GM21515 (cell line): ENCODE measurements at regions not wholly inside any gene's neighbourhood (a gene's known extent, or its start where the extent isn't known, plus 50 kb on each side); places are given as distances from the start of the nearest gene placed in this dataset.

Experiments
- ATAC-seq: cut with Tn5 transposase; IDR thresholded peaks from one replicate; pipeline ENCODE4 v1.9.1; 2021; ENCODE audit not compliant: unreplicated experiment

GRCh38 chr1:4408380-4408779, 246.0 kb upstream of the AJAP1 start:
- no peak for ATAC-seq

GRCh38 chr1:4411862-4412261, 242.5 kb upstream of the AJAP1 start:
- no peak for ATAC-seq

GRCh38 chr1:4415476-4415875, 238.9 kb upstream of the AJAP1 start:
- ATAC-seq: no peak

GRCh38 chr1:4416189-4416588, 238.2 kb upstream of the AJAP1 start:
- no peak for ATAC-seq

GRCh38 chr1:4418021-4418420, 236.4 kb upstream of the AJAP1 start:
- no peak for ATAC-seq

- no peak for ATAC-seq
Observed at GRCh38 chr1:4421986-4422385, 232.4 kb upstream of the AJAP1 start.

GRCh38 chr1:4422504-4423289, 231.7 kb upstream of the AJAP1 start:
- no peak for ATAC-seq

GRCh38 chr1:4424254-4424653, 230.2 kb upstream of the AJAP1 start:
- no peak for ATAC-seq

- no peak for ATAC-seq
Observed at GRCh38 chr1:4424766-4425165, 229.6 kb upstream of the AJAP1 start.

GRCh38 chr1:4425892-4426291, 228.5 kb upstream of the AJAP1 start:
- no peak for ATAC-seq

- ATAC-seq: no peak
Observed at GRCh38 chr1:4428711-4429110, 225.7 kb upstream of the AJAP1 start.

- no peak for ATAC-seq
Observed at GRCh38 chr1:4430406-4431365, 223.7 kb upstream of the AJAP1 start.

- no peak for ATAC-seq
Observed at GRCh38 chr1:4431491-4431890, 222.9 kb upstream of the AJAP1 start.

- ATAC-seq: no peak
Observed at GRCh38 chr1:4433075-4433474, 221.3 kb upstream of the AJAP1 start.

GRCh38 chr1:4444086-4444485, 210.3 kb upstream of the AJAP1 start:
- no peak for ATAC-seq

- no peak for ATAC-seq
Observed at GRCh38 chr1:4447778-4448420, 206.5 kb upstream of the AJAP1 start.

- ATAC-seq: no peak
Observed at GRCh38 chr1:4449972-4450371, 204.4 kb upstream of the AJAP1 start.

GRCh38 chr1:4452701-4453100, 201.7 kb upstream of the AJAP1 start:
- ATAC-seq: no peak

- no peak for ATAC-seq
Observed at GRCh38 chr1:4460052-4460451, 194.4 kb upstream of the AJAP1 start.

GRCh38 chr1:4460651-4461050, 193.8 kb upstream of the AJAP1 start:
- no peak for ATAC-seq

GRCh38 chr1:4461726-4462290, 192.6 kb upstream of the AJAP1 start:
- ATAC-seq: no peak
